ENCODE measurements at regions not wholly inside any gene's neighbourhood (a gene's known extent, or its start where the extent isn't known, plus 50 kb on each side); places are given as distances from the start of the nearest gene placed in this dataset.
"Not testable (repeated sequence)": the region's sequence is repeated elsewhere in the genome, so short reads cannot be mapped to it uniquely, and the experiment has no call there.

GRCh38 chr6:8181160-8181881 is 79.0 kb upstream of the EEF1E1 start:
- no peak for DNase-seq (ENCODE audit: extremely low read depth, low read depth)

- no peak for DNase-seq (ENCODE audit: extremely low read depth, low read depth)
These were observed 78.2 kb upstream of the EEF1E1 start for GRCh38 chr6:8180327-8181159.

- DNase-seq (ENCODE audit: extremely low read depth, low read depth), result no peak
These were observed 75.4 kb upstream of the EEF1E1 start for GRCh38 chr6:8177721-8178120.

GRCh38 chr6:8175046-8175777 is 72.9 kb upstream of the EEF1E1 start:
- no peak for DNase-seq (ENCODE audit: extremely low read depth, low read depth)

- no peak for DNase-seq (ENCODE audit: extremely low read depth, low read depth)
These were observed 72.2 kb upstream of the EEF1E1 start for GRCh38 chr6:8174571-8174970.

GRCh38 chr6:8172530-8172929 is 70.2 kb upstream of the EEF1E1 start:
- no peak for DNase-seq (ENCODE audit: extremely low read depth, low read depth)

GRCh38 chr6:8170754-8171153 is 68.4 kb upstream of the EEF1E1 start:
- DNase-seq (ENCODE audit: extremely low read depth, low read depth), result no peak

- no peak for DNase-seq (ENCODE audit: extremely low read depth, low read depth)
These were observed 67.9 kb upstream of the EEF1E1 start for GRCh38 chr6:8170245-8170644.

GRCh38 chr6:8166156-8166555 is 63.8 kb upstream of the EEF1E1 start:
- no peak for DNase-seq (ENCODE audit: extremely low read depth, low read depth)

GRCh38 chr6:8165008-8165407 is 62.7 kb upstream of the EEF1E1 start:
- DNase-seq (ENCODE audit: extremely low read depth, low read depth), result not testable (repeated sequence)

GRCh38 chr6:8164281-8164680 is 61.9 kb upstream of the EEF1E1 start:
- DNase-seq (ENCODE audit: extremely low read depth, low read depth), result not testable (repeated sequence)

- no peak for DNase-seq (ENCODE audit: extremely low read depth, low read depth)
These were observed 57.6 kb upstream of the EEF1E1 start for GRCh38 chr6:8159966-8160365.

GRCh38 chr6:8157839-8158238 is 55.5 kb upstream of the EEF1E1 start:
- no peak for DNase-seq (ENCODE audit: extremely low read depth, low read depth)

GRCh38 chr6:8155259-8156012 is 53.1 kb upstream of the EEF1E1 start:
- DNase-seq (ENCODE audit: extremely low read depth, low read depth), result no peak

Data from NCI-H460 (cell line).